DND-41 (cell line): ENCODE measurements at regions not wholly inside any gene's neighbourhood (a gene's known extent, or its start where the extent isn't known, plus 50 kb on each side); places are given as distances from the start of the nearest gene placed in this dataset.

Source experiments
- ATAC-seq: fragments of 200-7000 bp; cut with Tn5 transposase; 3 replicates; pipeline ENCODE4 v1.9.1; 2021; ENCODE audit warnings: low read depth; ENCODE audit not compliant: insufficient read depth
- DNase-seq: peaks from one replicate; pipeline ENCODE4 v3.0.0-alpha.2; 2020
- H2AFZ ChIP-seq: 2 replicates; pipeline ENCODE4 v1.6.0; 2012; ENCODE audit warnings: low read depth, low read length
- H3K27ac ChIP-seq: 2 replicates; pipeline ENCODE4 v1.5.1; 2012; ENCODE audit warnings: low read length, inconsistent platforms
- H3K27me3 ChIP-seq: fragments of 200-600 bp; sonication (generic); 2 replicates; pipeline ENCODE4 v1.6.0; 2012; ENCODE audit warnings: low read length, mild to moderate bottlenecking, inconsistent platforms; ENCODE audit not compliant: insufficient read depth, poor library complexity
- H3K36me3 ChIP-seq: 2 replicates; pipeline ENCODE4 v1.5.1; 2012; ENCODE audit warnings: low read length, inconsistent platforms; ENCODE audit not compliant: insufficient read depth
- H3K4me1 ChIP-seq: 2 replicates; pipeline ENCODE4 v1.5.1; 2012; ENCODE audit warnings: mild to moderate bottlenecking, low read length; ENCODE audit not compliant: insufficient read depth
- H3K4me2 ChIP-seq: 2 replicates; pipeline ENCODE4 v1.6.0; 2012; ENCODE audit warnings: mild to moderate bottlenecking, moderate library complexity, low read length, inconsistent platforms; ENCODE audit not compliant: insufficient read depth
- H3K4me3 ChIP-seq, 2 experiments: fragments of 200-600 bp in 1 of 2; shearing (Covaris generic) in 1 of 2; 2 replicates each; pipeline ENCODE4 v1.5.1; 2012 to 2016; ENCODE audit warnings: inconsistent platforms in 2 of 2, low read length in 2 of 2, mild to moderate bottlenecking in 2 of 2, low read depth in 1 of 2, moderate library complexity in 1 of 2
- H3K79me2 ChIP-seq: 2 replicates; pipeline ENCODE4 v1.6.0; 2012; ENCODE audit warnings: low read length, inconsistent platforms; ENCODE audit not compliant: insufficient read depth
- H3K9ac ChIP-seq: 2 replicates; pipeline ENCODE4 v1.6.0; 2012; ENCODE audit warnings: low read depth, mild to moderate bottlenecking, inconsistent platforms, low read length, moderate library complexity
- H3K9me3 ChIP-seq: 2 replicates; pipeline ENCODE4 v1.5.1; 2012; ENCODE audit warnings: low read length, moderate library complexity, mild to moderate bottlenecking, inconsistent platforms; ENCODE audit not compliant: insufficient read depth, severe bottlenecking
- H4K20me1 ChIP-seq: 2 replicates; pipeline ENCODE4 v1.6.0; 2012; ENCODE audit warnings: low read length; ENCODE audit not compliant: insufficient read depth
- EZH2 ChIP-seq: IDR thresholded peaks from 3 replicates; pipeline ENCODE4 v1.6.1; 2012; ENCODE audit warnings: borderline replicate concordance, low read depth, mild to moderate bottlenecking, moderate library complexity, low read length, inconsistent platforms; ENCODE audit not compliant: severe bottlenecking
- TF ChIP-seq, protein P1 (sequence below): IDR thresholded peaks from 2 replicates; pipeline ENCODE4 v1.5.1; 2012; ENCODE audit warnings: borderline replicate concordance, low read length, moderate library complexity, mild to moderate bottlenecking; ENCODE audit not compliant: poor library complexity, severe bottlenecking; ENCODE audit errors: extremely low read depth

GRCh38 chr6:56695702-56696101 lies 53.0 kb upstream of the DST start:
- TF ChIP-seq, protein P1, sequence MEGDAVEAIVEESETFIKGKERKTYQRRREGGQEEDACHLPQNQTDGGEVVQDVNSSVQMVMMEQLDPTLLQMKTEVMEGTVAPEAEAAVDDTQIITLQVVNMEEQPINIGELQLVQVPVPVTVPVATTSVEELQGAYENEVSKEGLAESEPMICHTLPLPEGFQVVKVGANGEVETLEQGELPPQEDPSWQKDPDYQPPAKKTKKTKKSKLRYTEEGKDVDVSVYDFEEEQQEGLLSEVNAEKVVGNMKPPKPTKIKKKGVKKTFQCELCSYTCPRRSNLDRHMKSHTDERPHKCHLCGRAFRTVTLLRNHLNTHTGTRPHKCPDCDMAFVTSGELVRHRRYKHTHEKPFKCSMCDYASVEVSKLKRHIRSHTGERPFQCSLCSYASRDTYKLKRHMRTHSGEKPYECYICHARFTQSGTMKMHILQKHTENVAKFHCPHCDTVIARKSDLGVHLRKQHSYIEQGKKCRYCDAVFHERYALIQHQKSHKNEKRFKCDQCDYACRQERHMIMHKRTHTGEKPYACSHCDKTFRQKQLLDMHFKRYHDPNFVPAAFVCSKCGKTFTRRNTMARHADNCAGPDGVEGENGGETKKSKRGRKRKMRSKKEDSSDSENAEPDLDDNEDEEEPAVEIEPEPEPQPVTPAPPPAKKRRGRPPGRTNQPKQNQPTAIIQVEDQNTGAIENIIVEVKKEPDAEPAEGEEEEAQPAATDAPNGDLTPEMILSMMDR = no peak
- no peak for TF ChIP-seq EZH2
- Histone ChIP-seq H4K20me1 (no peaks in the 10 kb centered on the region), H3K4me1 (no peaks in the 10 kb centered on the region), H3K4me3 (no peak overlapping the region), H3K27ac (no peak overlapping the region), H3K36me3 (no peaks in the 10 kb centered on the region), H2AFZ (no peak overlapping the region), H3K79me2 (no peaks in the 10 kb centered on the region), H3K4me2 (no peak overlapping the region), H3K27me3 (no peaks in the 10 kb centered on the region), H3K9ac (no peak overlapping the region), H3K9me3 (no peaks in the 10 kb centered on the region)
- ATAC-seq = no peak
- no peak for DNase-seq

GRCh38 chr6:56694002-56694401 lies 51.3 kb upstream of the DST start:
- Histone ChIP-seq H3K9me3 (no peaks in the 10 kb centered on the region), H4K20me1 (no peaks in the 10 kb centered on the region), H3K4me3 (no peak overlapping the region), H3K79me2 (no peaks in the 10 kb centered on the region), H3K9ac (no peak overlapping the region), H2AFZ (no peak overlapping the region), H3K4me1 (no peaks in the 10 kb centered on the region), H3K27me3 (no peaks in the 10 kb centered on the region), H3K36me3 (no peaks in the 10 kb centered on the region), H3K27ac (no peak overlapping the region), H3K4me2 (no peak overlapping the region)
- no peak for TF ChIP-seq EZH2
- TF ChIP-seq, protein P1 = no peak
- no peak for ATAC-seq
- DNase-seq = no peak

- Histone ChIP-seq H3K27ac (no peak overlapping the region), H3K36me3 (no peaks in the 10 kb centered on the region), H3K4me2 (no peak overlapping the region), H3K9ac (no peak overlapping the region), H4K20me1 (no peaks in the 10 kb centered on the region), H3K27me3 (no peaks in the 10 kb centered on the region), H3K79me2 (no peaks in the 10 kb centered on the region), H3K4me1 (no peaks in the 10 kb centered on the region), H2AFZ (no peak overlapping the region), H3K9me3 (no peaks in the 10 kb centered on the region), H3K4me3 (no peak overlapping the region)
- ATAC-seq (no peak), DNase-seq (no peak)
- TF ChIP-seq, protein P1 = no peak
These were observed 50.5 kb upstream of the DST start for GRCh38 chr6:56693246-56693607.
